HEK293 (cell line): ENCODE measurements at regions not wholly inside any gene's neighbourhood (a gene's known extent, or its start where the extent isn't known, plus 50 kb on each side); places are given as distances from the start of the nearest gene placed in this dataset.

ENCODE experiments used
- ZNF214 ChIP-seq: fragments of 450-650 bp; formaldehyde crosslinking; IDR thresholded peaks from 2 replicates; pipeline ENCODE4 v1.5.1; 2017; ENCODE audit warnings: missing biosample characterization, mild to moderate bottlenecking, missing genetic modification characterization, borderline replicate concordance
- TF ChIP-seq, protein P1 (sequence below): fragments of 450-650 bp; formaldehyde crosslinking; IDR thresholded peaks from 2 replicates; pipeline ENCODE4 v1.5.1; 2016; ENCODE audit warnings: missing biosample characterization, missing genetic modification characterization, low read depth

DNA sequence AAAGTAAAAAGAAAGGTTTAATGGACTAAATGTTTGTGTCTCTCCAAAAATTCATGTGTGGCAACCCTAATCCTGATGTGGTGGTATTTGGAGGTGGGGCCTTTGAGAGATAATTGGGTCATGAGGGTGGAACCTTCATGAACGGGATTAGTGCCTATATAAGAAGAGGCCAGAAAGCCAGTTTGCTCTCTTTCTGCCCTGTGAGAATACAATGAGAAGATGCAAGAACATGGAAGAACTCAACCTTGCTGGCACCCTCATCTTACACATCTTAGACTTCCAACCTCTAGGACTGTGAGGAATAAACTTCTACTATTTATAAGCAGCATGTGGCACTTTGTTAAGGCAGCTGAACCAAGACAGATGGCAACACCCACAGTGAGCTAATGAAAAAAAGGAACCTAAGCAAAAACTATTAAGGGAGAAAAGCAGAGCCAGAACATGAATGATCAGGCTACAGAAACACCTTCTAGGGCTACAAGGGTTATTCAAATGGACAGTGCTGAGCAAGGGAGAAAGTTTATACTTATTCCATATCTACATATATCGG lies 159.5 kb downstream of the PLK2 start:
- TF ChIP-seq ZNF214 (tag by site-specific recombination): no peak
- TF ChIP-seq, protein P1, sequence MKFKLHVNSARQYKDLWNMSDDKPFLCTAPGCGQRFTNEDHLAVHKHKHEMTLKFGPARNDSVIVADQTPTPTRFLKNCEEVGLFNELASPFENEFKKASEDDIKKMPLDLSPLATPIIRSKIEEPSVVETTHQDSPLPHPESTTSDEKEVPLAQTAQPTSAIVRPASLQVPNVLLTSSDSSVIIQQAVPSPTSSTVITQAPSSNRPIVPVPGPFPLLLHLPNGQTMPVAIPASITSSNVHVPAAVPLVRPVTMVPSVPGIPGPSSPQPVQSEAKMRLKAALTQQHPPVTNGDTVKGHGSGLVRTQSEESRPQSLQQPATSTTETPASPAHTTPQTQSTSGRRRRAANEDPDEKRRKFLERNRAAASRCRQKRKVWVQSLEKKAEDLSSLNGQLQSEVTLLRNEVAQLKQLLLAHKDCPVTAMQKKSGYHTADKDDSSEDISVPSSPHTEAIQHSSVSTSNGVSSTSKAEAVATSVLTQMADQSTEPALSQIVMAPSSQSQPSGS (tag by site-specific recombination): no peak
